Fibroblast of lung (primary cell): ENCODE measurements at regions not wholly inside any gene's neighbourhood (a gene's known extent, or its start where the extent isn't known, plus 50 kb on each side); places are given as distances from the start of the nearest gene placed in this dataset.

Source experiments
- CTCF ChIP-seq, 2 donors: IDR thresholded peaks in 1 of 2; conservative IDR thresholded peaks in 1 of 2; 1 replicate in 1 of 2; 2 replicates in 1 of 2; pipeline ENCODE4 v1.5.1; 2011 to 2012; ENCODE audit warnings: low read length in 2 of 2, control low read depth in 1 of 2, inconsistent platforms in 1 of 2, low read depth in 1 of 2, mild to moderate bottlenecking in 1 of 2
- EZH2 ChIP-seq: IDR thresholded peaks from 2 replicates; pipeline ENCODE4 v1.5.1; 2012; ENCODE audit warnings: low read length, control low read depth, mild to moderate bottlenecking; ENCODE audit errors: missing control alignments

- TF ChIP-seq EZH2 (no peak), CTCF (conservative IDR thresholded peaks at IDR 0.05 in 1 of 2, IDR thresholded peaks at IDR 0.05 in 1 of 2; ENCODE audit: low read depth in 1 of 2, low read length in 2 of 2) (no peak)
These were observed 71.2 kb upstream of the COCH start for GRCh38 chr14:30803185-30803584.
